ENCODE measurements at regions not wholly inside any gene's neighbourhood (a gene's known extent, or its start where the extent isn't known, plus 50 kb on each side); places are given as distances from the start of the nearest gene placed in this dataset.

DNA sequence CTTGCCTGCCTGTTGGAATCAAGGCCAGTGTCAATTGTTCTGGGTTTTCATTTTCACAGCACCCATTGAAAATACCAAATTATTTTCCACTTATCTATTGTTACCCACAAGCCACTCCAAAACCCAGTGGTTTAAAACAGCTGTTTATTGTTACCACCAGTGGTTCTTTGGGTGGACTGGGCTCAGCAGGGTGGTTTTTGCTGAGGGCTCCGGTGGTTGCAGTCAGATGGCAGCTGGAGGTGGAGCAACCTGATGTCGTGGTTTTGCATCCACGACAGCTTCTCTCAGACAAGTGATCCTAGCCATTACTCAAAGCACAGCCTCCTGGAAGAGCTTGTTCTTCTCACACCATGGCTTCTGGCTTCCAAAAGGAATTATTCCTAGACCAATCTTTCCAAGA, 235.1 kb upstream of the ADARB2 start:
- TF ChIP-seq, protein P1, sequence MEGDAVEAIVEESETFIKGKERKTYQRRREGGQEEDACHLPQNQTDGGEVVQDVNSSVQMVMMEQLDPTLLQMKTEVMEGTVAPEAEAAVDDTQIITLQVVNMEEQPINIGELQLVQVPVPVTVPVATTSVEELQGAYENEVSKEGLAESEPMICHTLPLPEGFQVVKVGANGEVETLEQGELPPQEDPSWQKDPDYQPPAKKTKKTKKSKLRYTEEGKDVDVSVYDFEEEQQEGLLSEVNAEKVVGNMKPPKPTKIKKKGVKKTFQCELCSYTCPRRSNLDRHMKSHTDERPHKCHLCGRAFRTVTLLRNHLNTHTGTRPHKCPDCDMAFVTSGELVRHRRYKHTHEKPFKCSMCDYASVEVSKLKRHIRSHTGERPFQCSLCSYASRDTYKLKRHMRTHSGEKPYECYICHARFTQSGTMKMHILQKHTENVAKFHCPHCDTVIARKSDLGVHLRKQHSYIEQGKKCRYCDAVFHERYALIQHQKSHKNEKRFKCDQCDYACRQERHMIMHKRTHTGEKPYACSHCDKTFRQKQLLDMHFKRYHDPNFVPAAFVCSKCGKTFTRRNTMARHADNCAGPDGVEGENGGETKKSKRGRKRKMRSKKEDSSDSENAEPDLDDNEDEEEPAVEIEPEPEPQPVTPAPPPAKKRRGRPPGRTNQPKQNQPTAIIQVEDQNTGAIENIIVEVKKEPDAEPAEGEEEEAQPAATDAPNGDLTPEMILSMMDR (IDR thresholded peaks at IDR 0.05) = no peak
- no peak for TF ChIP-seq EZH2 (IDR thresholded peaks at IDR 0.05; ENCODE audit: borderline replicate concordance, insufficient read depth, low read depth, low read length, poor library complexity, severe bottlenecking)

Data from B cell (primary cell).